ENCODE measurements at regions not wholly inside any gene's neighbourhood (a gene's known extent, or its start where the extent isn't known, plus 50 kb on each side); places are given as distances from the start of the nearest gene placed in this dataset.

DNA sequence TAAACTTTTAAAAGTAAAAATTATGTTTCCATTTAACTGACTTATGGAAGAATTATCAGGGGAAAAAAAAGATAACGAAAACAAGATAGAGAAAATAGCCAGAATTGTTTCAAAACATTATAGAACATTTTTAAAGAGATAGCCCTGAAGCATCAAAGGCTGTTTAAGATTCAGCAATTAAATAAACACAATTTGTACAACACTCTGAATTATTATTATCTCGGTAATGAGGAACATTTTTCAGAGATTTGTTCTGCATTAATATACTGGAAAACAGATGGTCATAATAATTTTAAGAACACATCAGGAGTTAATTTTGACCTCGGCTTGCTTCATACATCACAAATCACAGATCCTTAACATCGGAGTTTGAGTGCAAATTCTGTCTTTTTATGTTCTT lies 643.8 kb downstream of the SORCS1 start:
- Histone ChIP-seq H3K9me3 (no peaks in the 10 kb centered on the region), H3K4me3 (no peak overlapping the region), H3K27ac (no peak overlapping the region), H3K4me1 (no peaks in the 10 kb centered on the region), H3K4me2 (no peak overlapping the region)
- no peak for ATAC-seq
- ChIA-PET POLR2A (no interaction called here), CTCF (no interaction called here)
- FAIRE-seq: no peak
- 7% methylated on average over 4 of the region's 4 CpGs for WGBS (ENCODE audit: missing lambda C conversion rate)
- TF ChIP-seq EHF (CRISPR knock-in tag; IDR thresholded peaks at IDR 0.05) (no peak), CTCF (IDR thresholded peaks at IDR 0.05) (no peak), SREBF2 (IDR thresholded peaks at IDR 0.05) (no peak), CHD4 (IDR thresholded peaks at IDR 0.05; ENCODE audit: borderline replicate concordance) (no peak), RAD21 (conservative IDR thresholded peaks at IDR 0.05 in 1 of 2, IDR thresholded peaks at IDR 0.05 in 1 of 2) (no peak)
- DNase-seq (ENCODE audit: low read depth in 1 of 2, low spot score in 1 of 2): no peak

- Histone ChIP-seq H3K4me1 (no peaks in the 10 kb centered on the region), H3K4me2 (no peak overlapping the region), H3K4me3 (no peak overlapping the region), H3K9me3 (no peaks in the 10 kb centered on the region), H3K27ac (no peak overlapping the region)
- no peak for TF ChIP-seq NR3C1 (IDR thresholded peaks at IDR 0.05)
- TF ChIP-seq, protein P1, sequence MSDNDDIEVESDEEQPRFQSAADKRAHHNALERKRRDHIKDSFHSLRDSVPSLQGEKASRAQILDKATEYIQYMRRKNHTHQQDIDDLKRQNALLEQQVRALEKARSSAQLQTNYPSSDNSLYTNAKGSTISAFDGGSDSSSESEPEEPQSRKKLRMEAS (IDR thresholded peaks at IDR 0.05): no peak
- TF ChIP-seq KDM5A (IDR thresholded peaks at IDR 0.05): no peak
- no peak for TF ChIP-seq HEYL (CRISPR knock-in tag; IDR thresholded peaks at IDR 0.05)
- TF ChIP-seq BCL3 (IDR thresholded peaks at IDR 0.05): no peak
- no peak for TF ChIP-seq RARB (CRISPR knock-in tag; IDR thresholded peaks at IDR 0.05)
- TF ChIP-seq, protein P2, sequence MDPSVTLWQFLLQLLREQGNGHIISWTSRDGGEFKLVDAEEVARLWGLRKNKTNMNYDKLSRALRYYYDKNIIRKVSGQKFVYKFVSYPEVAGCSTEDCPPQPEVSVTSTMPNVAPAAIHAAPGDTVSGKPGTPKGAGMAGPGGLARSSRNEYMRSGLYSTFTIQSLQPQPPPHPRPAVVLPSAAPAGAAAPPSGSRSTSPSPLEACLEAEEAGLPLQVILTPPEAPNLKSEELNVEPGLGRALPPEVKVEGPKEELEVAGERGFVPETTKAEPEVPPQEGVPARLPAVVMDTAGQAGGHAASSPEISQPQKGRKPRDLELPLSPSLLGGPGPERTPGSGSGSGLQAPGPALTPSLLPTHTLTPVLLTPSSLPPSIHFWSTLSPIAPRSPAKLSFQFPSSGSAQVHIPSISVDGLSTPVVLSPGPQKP (IDR thresholded peaks at IDR 0.05; ENCODE audit: low read depth, low read length): no peak
- TF ChIP-seq ZNF302 (CRISPR knock-in tag; IDR thresholded peaks at IDR 0.05): no peak
- ATAC-seq (no peak), DNase-seq (ENCODE audit: low read depth in 1 of 2, low spot score in 1 of 2) (no peak), FAIRE-seq (no peak)
- ChIA-PET CTCF (no interaction called here), POLR2A (no interaction called here)
- WGBS (ENCODE audit: missing lambda C conversion rate): 8% methylated on average over 2 of the region's 2 CpGs
These were observed 645.0 kb downstream of the SORCS1 start for GRCh38 chr10:106519376-106520030.

- Histone ChIP-seq H3K9me3 (no peaks in the 10 kb centered on the region), H3K4me2 (no peak overlapping the region), H3K4me3 (no peak overlapping the region), H3K4me1 (no peaks in the 10 kb centered on the region), H3K27ac (no peak overlapping the region)
- ChIA-PET CTCF (no interaction called here), POLR2A (no interaction called here)
- 11% methylated on average over 6 of the region's 6 CpGs for WGBS (ENCODE audit: missing lambda C conversion rate)
- ATAC-seq (no peak), FAIRE-seq (no peak), DNase-seq (ENCODE audit: low read depth in 1 of 2, low spot score in 1 of 2) (no peak)
- no peak for TF ChIP-seq RCOR1 (IDR thresholded peaks at IDR 0.05; ENCODE audit: low read depth, low read length)
These were observed 649.2 kb downstream of the SORCS1 start for GRCh38 chr10:106515206-106515790.

DNA sequence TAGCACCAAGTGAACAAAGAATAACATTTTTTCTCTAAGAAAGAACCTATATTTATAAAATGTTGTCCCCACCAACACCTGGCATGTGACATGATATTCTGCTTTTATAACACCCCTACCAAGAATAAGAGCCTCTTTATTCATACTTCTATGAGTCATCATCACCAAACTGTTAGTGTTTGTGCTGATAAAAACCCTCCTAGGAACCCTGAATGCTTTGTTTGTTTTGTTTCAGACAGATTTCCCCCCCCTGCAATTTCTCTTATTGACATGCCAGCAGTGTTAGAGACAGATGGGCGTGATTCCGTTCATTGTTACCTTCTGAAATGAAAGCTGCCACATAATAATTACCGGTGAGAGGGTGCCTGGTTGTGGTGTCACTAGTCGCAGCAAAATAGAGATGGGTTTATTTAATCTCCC lies 651.1 kb downstream of the SORCS1 start:
- Histone ChIP-seq H3K27ac (no peak overlapping the region), H3K4me1 (no peaks in the 10 kb centered on the region), H3K4me3 (no peak overlapping the region), H3K9me3 (no peaks in the 10 kb centered on the region), H3K4me2 (no peak overlapping the region)
- ChIA-PET POLR2A (no interaction called here), CTCF (no interaction called here)
- FAIRE-seq (no peak), ATAC-seq (no peak), DNase-seq (ENCODE audit: low read depth in 1 of 2, low spot score in 1 of 2) (no peak)
- WGBS (ENCODE audit: missing lambda C conversion rate): 3% methylated on average over 4 of the region's 4 CpGs
- no peak for TF ChIP-seq CBX2 (IDR thresholded peaks at IDR 0.05; ENCODE audit: borderline replicate concordance, low read depth)
- no peak for TF ChIP-seq TP53 (CRISPR knock-in tag; IDR thresholded peaks at IDR 0.05)
- TF ChIP-seq SREBF2 (IDR thresholded peaks at IDR 0.05): no peak
- TF ChIP-seq BHLHE40 (IDR thresholded peaks at IDR 0.05; ENCODE audit: low read depth, low read length): no peak
- no peak for TF ChIP-seq CHD4 (IDR thresholded peaks at IDR 0.05; ENCODE audit: borderline replicate concordance)
